Right renal cortex interstitium (tissue), 3 donors: ENCODE measurements at regions not wholly inside any gene's neighbourhood (a gene's known extent, or its start where the extent isn't known, plus 50 kb on each side); places are given as distances from the start of the nearest gene placed in this dataset.
"Not testable (repeated sequence)": the region's sequence is repeated elsewhere in the genome, so short reads cannot be mapped to it uniquely, and the experiment has no call there.

Experiments used
- DNase-seq, 3 donors: peaks; one replicate each; pipeline ENCODE4 v3.0.0-alpha.2; 2013; ENCODE audit warnings: low read depth in 3 of 3, low spot score in 2 of 3

DNA sequence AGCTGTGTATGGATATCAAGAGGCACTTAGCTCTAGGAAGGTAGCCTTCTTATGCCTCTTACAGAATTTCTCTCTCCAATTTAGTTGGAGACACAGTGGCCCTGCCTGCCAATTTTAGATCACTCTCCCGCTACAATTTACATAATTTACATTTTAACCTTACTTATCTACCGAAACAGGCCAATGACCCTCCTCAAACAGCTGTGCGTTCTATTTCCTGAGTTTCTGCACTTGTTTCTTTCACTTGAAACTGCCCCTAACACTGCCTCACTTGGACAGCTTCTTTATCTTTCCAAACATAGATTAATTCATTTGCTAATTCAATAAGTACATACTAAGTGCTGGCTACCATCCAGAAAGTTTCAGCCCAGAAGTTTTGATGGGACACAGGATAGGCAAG lies 52.9 kb upstream of the HDDC2 start:
- no peak for DNase-seq

DNA sequence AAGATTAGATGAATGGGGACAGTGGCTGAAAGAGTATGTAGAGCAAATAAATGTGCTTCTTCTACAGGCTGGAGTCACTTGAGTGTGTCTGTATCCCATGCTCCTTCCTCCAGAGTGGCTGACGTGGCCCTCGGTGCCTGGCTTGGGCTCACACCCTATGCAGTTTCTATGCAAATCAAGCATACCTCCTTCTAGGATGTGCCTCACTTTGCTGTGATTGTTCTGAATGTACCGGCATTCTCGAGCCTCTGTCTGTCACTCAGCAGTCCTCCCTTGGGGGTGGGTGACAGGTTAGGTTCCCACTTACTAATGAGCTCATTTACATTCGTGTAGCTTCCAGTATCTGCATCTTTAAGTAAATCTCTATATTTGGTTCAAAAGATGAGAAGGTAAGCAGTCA lies 55.1 kb upstream of the HDDC2 start:
- no peak for DNase-seq

DNA sequence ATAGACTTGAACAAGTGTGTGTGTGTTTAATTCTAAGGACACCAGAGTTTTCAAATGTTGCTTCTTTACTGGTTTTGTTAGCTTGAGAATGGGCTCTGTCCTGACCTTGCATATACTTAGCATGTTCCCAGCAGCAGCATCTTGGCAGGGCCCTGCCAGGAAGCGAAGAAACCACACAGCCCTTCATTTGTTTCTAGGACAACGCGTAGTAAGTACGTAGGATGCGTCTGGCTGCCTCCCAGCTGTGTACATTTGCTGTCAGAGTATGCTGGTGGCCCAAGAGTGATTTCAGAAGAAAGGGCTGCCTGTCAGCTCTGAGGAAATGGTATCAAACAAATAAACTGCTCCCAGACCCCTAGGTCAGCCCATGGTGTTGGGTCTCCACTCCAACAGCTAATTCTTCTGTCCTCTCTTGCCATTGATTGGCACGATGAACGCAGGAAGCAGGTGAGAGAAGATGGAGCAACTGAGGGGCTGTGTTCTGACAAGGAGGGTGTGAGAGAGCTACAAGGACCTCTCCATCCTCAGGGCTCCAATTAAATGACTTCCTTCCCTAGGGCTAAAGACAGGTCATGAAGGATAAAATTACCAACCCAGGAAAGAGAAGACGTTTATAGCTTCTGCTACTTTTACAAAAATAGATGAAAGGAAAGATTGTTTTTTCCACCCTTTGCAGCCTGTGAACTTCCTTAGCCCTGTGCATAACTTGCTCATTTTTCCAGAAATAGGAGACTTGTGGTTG lies 55.9 kb upstream of the HDDC2 start:
- DNase-seq = no peak

DNA sequence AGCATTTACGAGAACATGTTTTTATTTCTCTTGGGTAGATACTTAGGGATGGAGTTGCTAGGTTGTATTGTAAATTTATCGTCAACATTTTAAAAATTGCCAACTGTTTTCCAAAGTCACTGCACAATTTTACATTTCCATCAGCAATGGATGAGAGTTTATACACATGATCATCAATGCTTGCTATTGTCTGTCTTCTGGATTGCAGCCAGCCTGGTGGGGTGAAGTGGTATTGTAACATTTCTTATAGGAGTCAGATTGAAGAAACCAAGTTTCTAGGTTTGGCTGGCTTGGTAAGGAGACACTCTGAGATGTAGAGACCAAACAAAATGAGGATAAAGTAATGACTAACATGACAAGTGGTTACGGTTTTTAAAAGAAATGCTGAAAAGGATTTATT lies 57.1 kb upstream of the HDDC2 start:
- no peak for DNase-seq

DNA sequence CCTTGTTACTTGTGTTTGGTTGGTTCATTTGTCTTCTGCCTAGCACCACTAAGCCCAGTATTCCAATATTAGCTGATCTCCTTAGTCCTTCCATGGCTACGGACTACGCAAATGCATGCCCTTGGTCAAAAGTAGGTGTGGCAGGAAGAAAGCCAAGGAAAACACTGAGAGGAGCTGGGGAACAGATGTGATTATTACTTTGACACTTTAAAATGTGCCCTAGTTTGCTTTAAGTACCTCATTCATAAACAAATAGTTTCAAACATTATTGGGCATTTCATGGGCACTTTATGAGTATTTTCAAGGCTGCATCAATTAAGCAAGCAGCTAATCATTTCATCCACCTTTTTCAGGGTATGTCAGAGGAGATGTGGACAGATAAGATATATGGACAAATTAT lies 60.1 kb upstream of the HDDC2 start:
- DNase-seq = no peak

DNA sequence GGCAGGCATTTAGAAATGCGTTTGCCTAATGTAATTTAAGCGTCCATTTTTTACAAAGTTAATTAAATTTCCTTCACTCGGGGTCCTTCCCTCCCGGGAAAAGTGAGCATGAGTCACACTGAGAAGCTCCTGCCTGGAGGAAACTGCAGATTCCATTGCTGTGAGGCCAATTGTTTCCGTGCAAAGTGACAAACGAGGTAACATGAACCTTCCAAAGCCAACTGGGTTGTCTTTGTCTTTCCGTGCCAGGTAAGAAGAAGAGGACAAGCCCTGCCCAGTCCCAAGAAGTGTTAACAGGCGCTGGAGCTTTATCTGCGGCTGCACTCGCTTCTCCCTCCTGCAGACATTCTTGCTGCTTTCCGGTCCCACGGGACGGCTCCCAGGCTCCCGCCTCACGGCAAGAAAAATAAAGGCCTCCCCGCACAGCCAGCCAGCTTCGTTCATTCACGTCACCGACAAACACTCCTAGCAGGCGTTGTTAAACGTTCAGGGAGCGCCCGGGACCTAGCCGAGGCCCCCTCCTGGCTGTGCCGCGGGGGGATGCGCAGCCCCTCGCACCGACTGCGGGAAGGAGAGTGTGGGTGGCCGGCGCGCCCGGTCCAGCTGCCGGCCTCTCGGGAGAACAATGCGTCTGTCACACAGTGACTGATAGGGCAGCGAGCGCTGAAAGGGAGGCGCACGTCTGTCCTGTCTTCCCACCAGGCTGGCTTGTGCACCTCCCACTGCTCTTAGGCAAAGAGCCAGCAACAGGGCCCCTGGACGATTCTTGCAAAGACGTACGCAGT lies 61.5 kb upstream of the HDDC2 start:
- DNase-seq = peak in 1 of 3 donors; percentile 49

DNA sequence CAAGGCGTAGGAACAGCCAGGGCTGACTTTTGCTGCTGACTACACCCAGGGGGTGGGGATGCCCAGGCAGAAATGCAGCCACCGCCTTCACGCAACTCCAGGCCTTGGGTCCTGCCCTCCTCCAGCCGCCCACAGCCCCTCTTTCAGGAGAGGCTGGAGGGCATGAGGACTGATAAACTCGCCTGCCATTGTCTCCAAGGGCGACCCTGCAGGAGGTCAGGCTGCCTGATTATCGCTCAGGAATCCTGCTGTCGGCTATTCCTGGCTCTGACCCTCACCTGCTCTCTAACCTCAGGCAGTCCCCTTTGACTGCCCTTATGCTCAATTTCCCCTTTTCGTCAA lies 62.0 kb upstream of the HDDC2 start:
- DNase-seq = no peak

DNA sequence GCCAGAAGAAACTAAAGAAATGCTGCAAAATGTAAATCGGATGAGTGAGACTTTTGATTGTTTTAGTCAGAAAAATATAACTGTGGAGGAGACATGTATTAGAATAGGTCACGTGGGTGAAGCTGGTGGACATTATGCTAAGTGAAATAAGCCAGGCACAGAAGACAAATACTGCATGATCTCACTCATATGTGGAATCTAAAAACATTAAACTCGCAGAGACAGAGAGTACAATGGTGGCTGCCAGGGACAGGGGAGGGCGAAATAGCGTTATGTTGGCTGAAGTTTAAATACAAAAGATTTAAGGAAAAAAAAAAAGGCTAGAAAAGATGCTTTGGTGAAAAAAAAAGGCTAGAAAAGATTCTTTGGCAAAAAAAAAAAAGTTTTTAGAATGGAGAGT lies 63.5 kb upstream of the HDDC2 start:
- DNase-seq = no peak

DNA sequence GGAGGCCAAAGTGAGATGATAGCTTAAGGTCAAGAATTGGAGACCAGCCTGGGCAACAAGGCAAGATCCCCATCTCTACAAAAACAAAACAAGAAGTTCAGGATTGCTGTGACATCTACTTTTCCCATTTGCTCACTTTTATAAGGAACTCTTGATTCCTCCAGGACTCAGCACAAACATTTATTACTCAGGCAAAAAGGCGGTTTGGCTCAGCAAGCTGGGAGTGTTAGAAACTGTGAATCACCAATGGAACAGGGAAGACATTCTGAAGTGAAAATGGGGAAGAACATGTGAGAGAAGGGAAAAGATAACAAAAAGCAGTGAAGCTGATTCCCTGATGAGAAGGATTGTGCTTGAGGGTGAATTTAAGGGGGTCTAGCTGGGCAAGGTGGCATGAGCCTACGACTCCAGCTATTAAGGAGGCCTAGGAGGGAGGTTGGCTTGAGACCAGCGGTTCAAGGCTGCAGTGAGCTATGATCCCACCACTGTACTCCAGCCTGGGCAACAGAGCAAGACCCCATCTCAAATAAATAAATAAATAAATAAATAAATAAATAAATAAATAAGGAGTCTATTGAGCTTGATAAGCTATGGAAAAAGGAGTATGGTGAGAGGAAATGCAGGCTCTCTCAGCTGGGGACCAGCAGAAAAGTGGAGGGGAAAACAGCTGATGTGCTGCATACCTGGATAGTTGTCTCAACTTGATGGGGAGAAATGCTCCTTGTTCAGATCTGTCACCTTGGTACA lies 65.4 kb upstream of the HDDC2 start:
- DNase-seq = no peak

DNA sequence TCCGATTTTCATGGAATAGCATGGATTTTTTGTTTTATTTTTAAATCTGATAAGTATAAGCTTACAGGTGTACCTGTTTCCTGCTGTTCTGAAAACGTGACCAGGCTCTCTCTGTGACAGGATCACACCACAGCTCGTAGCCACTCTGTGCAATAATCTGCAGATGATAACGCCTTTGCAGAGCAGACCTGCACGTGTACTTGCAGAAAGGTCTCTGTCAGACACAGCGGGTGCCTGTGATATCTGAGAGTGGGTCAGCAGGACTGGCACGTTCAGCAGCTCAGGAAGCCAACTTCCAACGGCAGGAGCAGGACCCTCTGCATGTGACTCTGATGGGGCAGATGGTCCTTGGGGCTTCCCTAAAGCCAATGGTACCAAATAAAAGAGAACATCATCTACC lies 68.6 kb upstream of the HDDC2 start:
- DNase-seq = no peak

DNA sequence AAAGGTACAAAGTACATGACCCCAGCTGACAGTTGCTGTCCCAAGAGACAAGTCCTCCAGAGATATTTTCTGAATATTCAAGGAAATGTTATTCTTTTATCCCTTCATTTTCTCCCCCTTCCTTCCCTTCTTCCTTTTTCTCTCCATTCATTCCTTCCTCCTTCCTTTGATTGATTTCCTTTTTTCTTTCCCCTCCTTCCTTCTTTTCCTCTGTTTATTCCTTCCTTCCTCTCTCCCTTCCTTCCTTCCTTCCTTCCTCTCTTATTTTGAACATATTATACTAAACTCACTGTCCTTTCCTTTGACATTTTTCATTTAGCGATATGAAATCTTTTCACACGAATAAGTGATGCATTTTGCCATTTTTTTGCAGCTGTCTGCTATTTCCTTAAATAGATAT lies 73.2 kb upstream of the HDDC2 start:
- DNase-seq = no peak

DNA sequence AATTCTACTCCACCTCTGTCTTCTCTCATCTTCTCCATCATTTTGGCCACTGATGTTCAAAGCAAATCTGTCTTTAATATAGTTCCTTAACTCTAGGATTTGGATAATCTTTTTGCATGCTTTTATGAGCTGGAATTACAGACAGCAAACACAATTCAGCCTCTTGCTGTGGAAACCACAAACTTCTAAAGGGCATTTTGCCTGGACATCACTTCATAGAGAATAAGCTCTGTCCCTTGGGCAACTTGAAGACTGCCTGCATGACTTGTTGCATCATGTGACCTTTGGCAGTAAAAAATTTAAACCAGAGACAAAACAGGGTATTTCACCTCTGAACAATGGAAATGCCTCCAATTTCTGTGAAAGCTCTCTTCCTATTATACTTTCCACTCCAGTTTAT lies 74.1 kb upstream of the HDDC2 start:
- DNase-seq = no peak

DNA sequence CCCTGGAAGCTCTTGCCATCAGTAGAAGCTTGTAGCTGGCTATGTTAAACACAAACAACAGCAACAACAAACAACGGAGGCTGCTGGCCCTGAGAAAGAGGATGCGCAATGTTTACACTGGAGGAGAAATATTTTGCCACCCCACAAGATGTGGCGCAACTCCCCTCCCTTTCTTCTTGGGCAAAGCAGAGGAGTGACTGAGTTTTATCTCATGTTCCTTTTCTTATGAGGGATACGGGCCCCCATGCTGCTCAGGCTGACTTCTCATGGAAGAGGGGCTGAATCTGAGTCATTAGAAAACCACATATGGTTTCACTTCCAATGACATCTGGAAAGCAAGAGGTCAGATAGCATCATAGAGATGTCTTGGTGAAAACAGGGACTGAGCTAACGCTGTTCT lies 75.9 kb upstream of the HDDC2 start:
- no peak for DNase-seq

DNA sequence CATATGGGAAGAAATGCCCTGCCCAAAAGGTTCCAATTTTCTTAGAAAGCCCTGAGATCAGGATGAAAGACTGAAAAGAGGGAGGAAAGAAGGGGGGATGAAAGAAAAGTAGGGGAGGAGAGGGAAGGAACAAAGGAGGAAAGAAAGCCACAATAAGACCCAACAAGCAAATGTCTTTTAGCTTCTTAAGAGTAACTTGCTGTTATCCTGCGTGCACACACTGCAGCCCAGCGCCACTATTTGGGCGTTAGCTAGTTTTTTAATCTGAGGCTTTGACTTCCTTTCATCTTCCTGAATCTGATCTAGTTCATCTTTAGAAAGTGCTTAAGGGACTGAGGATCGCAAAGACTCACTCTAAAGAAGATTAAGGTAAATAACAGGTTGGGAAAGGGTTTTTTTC lies 77.4 kb upstream of the HDDC2 start:
- no peak for DNase-seq

DNA sequence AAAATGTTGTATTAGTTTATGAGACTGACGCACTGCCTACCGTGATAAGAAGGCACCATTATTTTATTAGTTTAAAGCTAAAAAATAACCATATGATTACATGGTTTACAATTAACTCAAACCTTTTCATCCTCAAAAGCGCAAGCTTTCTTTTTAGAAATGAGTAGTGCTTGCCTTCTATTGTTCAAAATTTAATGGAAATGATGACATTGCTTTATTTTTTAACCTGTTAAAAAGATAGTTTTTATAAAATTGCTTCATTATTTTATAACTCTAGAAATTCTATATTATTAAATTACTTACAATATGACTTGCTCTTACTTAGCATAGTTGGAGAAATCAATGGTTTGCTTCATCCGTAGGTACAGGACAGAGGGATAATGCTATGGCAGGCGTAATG lies 78.7 kb upstream of the HDDC2 start:
- DNase-seq = no peak

DNA sequence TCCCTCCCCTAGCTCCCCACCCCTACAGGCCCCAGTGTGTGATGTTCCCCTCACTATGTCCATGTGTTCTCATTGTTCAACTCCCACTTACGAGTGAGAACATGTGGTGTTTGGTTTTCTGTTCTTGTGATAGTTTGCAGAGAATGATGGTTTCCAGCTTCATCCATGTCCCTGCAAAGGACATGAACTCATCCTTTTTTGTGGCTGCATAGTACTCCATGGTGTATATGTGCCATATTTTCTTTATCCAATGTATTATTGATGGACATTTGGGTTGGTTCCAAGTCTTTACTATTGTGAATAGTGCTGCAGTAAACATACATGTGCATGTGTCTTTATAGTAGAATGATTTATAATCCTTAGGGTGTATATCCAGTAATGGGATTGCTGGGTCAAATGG lies 84.6 kb upstream of the HDDC2 start:
- DNase-seq = not testable (repeated sequence)

DNA sequence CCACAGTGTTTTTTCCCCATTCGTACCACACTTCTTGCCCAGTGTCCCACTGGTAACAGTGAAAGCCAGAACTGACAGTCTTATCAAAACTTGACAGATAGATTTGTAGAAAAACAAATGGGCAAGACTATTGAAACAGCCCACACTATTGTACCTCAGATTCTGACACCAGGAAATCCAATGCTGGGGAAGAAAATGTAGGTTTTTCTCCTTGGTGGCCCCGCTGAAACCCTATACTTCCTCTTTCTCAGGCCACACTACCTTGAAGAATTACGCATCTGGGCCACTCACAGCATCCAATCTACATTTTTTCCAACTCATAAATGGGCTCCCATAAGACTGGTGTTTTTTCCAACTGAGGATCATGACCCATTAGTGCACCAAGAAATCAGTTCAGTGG lies 90.9 kb upstream of the HDDC2 start:
- no peak for DNase-seq

DNA sequence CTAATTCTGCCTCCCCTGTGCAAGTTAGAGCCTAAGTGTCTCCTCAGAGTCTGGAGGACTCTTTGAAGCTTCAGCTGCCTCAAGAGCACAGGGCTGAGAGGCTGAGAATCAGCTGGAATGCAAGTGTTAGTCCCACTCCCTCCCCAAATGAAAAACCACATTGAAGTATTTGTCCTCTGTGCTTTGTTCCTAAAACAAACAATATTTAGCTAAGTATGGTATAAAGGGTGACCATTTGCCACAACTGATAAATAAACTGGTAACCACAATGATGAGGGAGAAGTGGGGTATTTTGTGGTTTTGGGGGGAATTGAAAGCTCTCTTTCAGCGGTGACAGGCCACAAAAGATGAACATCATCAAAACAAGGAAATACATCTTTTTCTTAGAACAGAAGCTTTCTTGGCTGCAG lies 91.7 kb upstream of the HDDC2 start:
- no peak for DNase-seq

DNA sequence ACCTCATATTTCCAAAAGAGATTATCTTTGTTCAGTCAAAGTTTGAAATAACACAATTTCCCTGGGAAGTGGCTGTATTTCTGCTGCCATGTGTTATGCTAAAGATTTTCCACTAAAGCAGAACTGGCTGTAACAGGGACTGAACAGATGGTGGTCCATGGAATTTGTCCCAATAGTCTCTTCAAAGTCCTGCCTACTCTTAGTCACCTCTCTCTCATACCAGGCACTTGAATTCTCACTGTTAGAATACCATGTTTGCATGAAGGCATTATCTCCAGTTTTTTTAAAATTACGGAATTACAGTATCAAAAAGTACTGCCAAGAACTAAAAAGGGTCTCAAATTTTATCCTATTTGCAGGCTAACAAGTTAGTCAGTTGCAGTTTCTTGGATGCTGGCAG lies 105.0 kb upstream of the HDDC2 start:
- DNase-seq = no peak

DNA sequence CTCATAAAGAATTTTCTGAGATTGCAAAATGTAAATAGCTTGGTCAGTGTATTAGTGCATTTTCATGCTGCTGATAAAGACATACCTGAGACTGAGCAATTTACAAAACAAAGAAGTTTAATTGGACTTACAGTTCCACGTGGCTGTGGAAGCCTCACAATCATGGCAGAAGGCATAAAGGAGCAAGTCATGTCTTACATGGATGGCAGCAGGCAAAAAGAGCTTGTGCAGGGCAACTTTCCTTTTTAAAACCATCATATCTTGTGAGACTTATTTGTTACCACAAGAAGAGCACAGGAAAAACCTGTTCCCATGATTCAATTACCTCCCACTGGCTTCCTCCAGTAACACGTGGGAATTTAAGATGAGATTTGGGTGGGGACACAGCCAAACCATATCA lies 112.7 kb upstream of the HDDC2 start:
- DNase-seq = no peak

DNA sequence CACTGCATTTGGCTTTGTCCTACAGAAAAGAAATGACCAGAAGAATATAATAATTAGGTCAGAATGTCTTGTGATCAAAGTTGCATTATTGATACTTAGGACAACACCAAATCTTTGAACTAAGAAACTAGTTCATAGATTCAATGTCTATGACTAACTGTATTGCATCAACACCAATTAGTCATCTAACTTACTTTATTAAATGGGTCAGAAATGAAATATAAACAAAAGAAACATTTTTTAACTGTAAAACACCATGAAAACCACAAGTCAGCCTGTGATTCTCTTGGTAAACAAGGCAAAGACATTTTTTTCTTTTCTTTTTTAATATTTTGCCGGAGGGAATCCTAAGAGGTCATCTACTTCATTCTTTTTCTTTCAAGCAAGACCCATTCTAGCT lies 114.1 kb upstream of the HDDC2 start:
- DNase-seq = no peak

DNA sequence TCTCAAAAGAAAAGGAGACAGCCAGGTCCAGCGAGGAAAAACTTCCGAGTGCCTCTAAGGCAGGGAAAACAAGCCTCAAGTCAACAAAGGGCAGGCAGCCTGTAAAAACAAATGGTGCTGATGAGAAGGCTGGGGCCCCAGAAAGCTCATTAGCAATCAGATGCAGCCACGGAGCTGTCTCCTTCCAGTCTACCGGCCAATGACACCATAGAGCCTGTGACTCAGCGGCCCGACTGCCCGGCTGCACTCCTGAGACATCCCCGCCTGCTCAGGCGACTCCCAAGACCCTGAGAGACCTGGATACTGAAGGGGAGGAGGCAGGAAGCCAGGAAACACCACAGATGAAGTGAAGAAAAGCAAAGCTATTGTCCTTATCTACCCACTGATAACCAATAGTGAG lies 120.1 kb upstream of the HDDC2 start:
- DNase-seq = no peak
